Activated T-cell treated with anti-CD3 and anti-CD28 coated beads for 4 hours (primary cell): ENCODE measurements at regions not wholly inside any gene's neighbourhood (a gene's known extent, or its start where the extent isn't known, plus 50 kb on each side); places are given as distances from the start of the nearest gene placed in this dataset.

Source experiments
- DNase-seq: peaks from one replicate; pipeline ENCODE4 v3.0.0-alpha.2; 2020

DNA sequence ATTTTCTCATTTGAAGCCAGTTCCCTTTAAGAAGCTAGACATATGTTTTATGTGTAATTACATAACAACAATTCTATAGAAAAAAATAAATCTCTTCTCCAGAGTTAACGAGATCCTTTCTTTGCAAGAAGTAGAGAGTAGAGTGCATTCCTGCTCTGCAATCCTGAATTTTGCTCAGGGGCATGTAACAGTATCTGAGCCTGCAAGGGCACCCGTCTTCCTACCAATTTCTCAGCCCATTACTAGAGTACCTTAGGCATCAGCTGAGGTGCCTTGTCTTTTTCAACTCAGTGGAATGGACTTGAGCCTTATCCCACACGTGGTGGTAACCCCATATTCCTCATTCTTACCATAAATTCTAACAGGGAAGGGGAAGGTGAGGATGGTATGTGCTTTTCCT is 205.9 kb downstream of the IKZF2 start:
- no peak for DNase-seq

- no peak for DNase-seq
These were observed 208.1 kb downstream of the IKZF2 start for GRCh38 chr2:212943351-212943750.

DNA sequence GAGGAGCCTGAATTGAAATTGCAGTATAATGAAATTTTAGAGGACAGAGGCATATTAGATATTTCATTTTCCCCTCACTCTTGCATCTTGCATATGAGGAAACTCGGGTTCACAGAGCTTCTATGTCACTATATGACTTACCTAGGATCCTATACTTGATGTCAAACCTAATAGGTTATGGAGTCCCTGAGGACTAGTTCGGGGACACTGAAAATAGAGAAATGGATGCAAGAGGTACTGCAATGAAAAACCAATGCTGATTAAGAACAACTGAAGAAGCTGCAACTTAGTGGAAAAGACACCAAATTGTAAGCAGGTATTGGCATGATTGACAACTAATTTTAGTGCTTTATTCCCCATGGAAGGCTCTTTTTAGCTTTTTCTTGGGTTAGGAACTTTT is 210.1 kb downstream of the IKZF2 start:
- no peak for DNase-seq

DNA sequence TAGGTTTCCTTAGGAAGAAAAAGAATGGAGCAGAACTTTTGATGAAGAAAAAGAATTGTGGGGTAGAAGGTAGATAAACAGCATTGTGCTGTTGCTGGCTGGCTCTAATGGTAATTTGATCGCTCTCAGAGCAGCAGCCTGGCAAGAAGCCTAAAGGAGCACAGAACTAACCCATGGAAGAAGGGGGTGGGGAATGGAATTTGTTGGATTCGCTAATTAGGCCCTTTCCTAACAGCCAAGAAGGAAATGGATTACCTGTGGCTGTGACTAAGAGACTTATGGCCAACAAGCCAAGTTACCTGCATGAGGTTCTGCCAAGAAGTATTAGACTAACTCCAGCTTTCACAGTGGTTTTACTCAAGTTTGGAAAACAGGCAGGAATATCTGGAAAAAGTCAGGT is 210.6 kb downstream of the IKZF2 start:
- no peak for DNase-seq

GRCh38 chr2:212939777-212940531 is 211.5 kb downstream of the IKZF2 start:
- no peak for DNase-seq

DNA sequence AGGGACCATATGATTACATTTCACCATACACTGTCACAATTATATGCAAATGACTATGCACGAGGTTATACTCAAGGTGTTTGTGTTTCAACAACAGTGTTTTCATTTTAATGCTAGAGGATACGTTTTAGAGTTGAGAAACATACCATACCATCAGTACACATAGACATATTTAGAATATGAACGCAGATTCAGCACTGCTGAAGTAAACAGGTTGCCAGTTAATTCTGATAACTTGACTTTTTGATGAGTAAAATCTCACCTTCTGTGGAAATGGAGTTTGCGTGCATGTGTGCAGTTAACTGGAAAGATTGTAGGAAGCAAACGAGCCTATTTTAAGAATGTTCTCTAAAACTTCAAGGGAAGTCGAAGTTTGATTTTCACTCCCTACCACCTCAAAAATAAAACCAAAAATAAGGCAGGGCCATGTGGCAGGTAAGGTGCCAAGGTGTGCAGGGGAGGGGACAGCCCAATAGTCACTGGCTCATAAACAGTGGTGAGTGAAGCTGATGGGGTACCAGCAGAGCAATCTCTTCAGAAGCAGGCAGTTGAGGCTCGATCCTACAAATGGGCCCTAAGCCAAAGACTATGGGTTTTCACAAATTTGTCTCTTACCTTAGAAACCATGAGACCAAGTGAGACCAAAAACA is 213.1 kb downstream of the IKZF2 start:
- DNase-seq = no peak

- no peak for DNase-seq
These were observed 214.8 kb downstream of the IKZF2 start for GRCh38 chr2:212936572-212936971.

DNA sequence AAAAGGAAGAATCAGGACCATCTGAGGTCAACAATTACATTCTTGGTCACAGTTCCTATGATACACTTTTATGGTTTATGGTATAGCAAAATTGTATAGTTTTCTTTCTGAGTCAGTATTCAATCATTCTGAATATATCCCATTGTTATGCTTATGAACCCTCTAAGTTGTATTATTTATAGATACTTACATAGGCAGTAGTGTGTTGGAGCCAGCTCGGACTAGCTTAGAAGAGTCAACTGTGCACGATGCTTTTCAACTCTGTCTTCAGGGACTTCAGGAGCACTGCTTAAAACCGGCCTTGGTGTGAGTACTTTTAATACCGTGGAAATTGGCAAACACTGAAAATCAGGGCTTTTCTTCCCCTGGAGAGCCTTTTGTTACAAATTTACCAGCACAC is 215.7 kb downstream of the IKZF2 start:
- DNase-seq = no peak

- DNase-seq = no peak
These were observed 220.1 kb downstream of the IKZF2 start for GRCh38 chr2:212931271-212931670.

- DNase-seq = no peak
These were observed 220.7 kb downstream of the IKZF2 start for GRCh38 chr2:212930556-212931260.

GRCh38 chr2:212929971-212930370 is 221.4 kb downstream of the IKZF2 start:
- DNase-seq = no peak

DNA sequence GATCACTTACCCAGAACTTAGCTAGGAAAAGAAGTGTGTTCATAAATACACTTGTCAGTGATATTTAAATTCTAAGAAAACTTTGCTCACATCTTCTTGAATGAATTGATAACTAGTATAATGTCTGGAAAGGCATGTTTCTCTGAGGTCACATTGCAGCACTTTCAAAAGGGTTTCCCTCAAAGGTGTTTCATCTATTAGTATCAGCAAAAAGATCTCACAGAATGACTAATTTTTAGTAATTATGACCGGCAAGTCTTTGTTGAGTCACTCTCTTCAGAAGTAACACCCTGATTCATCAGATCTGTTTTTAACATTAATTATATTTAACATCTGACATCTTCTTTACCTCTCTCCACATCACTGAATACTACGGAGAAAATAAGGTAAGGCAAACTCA is 222.3 kb downstream of the IKZF2 start:
- no peak for DNase-seq

DNA sequence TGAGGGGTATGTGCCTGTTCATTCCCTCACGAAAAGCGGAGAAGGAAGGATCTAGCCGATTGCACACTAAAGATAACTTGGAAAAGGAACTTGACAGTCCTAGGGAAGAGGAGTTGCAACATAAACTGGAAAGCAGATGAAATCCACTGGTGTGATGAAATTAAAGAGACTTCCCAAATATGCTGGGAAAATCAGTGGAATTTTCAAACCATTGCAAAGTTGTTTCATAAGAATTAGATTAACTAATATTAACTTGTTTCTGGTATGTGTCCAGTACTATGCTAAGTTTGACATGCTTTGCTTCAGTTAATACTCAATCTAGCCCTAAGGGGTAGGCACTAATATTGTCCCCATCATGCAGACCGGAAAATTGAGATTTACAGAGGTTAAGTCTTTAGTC is 222.7 kb downstream of the IKZF2 start:
- no peak for DNase-seq

DNA sequence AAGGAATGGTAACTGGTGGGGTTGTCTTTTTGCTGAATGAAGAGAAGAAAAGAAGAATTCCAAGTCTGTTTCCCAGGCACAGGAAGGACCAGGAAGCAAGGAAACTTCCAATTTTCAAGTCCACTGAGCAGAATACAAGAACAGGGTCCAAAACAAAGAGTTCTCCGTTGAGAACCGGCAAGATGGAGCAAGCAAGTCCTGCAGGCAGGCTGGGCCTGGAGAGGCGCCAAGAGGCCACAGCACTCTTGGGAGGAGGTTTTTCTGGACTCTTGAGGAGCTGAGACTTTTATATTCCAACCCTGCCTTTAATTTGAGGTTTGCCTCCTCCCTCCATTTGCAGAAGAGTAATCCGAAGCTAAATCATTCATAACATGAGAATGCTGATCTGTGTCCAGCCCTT is 224.5 kb downstream of the IKZF2 start:
- DNase-seq = no peak

- DNase-seq = no peak
These were observed 228.0 kb downstream of the IKZF2 start for GRCh38 chr2:212923393-212923792.

GRCh38 chr2:212922701-212923100 is 228.7 kb downstream of the IKZF2 start:
- no peak for DNase-seq

- no peak for DNase-seq
These were observed 229.7 kb downstream of the IKZF2 start for GRCh38 chr2:212921711-212922110.

- DNase-seq = no peak
These were observed 230.4 kb downstream of the IKZF2 start for GRCh38 chr2:212921061-212921460.

- no peak for DNase-seq
These were observed 232.2 kb downstream of the IKZF2 start for GRCh38 chr2:212919238-212919637.

DNA sequence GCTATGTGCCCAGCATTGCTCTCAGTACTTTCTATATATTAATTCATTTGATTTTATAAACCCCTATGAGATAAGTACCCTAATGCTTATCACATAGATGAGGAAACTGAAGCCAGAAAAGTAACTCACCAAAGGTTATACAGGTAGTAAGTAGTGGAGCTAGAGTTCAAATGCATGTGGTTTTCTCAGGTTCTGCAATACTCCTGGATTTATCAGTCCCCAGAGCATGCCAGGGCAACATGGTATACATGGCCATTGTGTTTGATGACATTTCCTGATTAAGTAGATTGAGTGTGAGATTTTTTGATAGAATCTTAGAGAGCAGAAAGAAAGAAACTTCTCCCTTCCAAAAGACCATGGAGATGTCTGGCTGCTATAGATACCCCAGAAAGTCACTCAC is 233.1 kb downstream of the IKZF2 start:
- DNase-seq = no peak

DNA sequence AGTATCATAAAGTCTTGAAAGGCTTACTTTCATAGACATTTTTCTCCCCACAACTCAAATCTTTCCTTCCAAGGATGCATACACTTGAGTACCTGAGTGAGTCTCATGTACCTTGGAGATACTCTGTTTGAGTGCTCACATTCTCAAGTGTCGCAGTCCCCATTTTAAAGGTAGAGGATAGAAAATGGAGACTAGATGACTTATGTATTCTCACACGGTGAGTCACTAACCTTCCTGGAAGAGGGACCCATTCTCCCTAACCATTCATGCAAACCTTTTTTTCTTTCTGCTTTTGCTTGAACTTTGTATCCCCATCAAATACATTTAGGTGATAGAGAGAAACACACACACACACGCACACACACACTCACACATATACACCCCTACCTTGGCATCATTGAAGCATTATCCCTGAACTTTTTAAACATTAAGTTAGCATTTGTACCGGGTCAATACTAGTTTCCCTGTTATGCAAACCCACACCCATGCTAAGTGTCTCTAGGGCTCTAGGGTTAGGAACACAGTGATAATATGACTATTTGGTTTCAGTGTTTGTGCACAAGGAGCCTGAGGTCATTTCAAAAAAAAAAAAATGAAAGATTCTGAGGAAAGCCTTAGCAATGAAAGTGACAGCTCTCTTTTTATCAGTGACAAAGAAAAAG is 236.2 kb downstream of the IKZF2 start:
- DNase-seq = no peak

GRCh38 chr2:212914392-212914791 is 237.0 kb downstream of the IKZF2 start:
- DNase-seq = no peak

GRCh38 chr2:212913640-212914306 is 237.6 kb downstream of the IKZF2 start:
- no peak for DNase-seq
